ENCODE measurements at regions not wholly inside any gene's neighbourhood (a gene's known extent, or its start where the extent isn't known, plus 50 kb on each side); places are given as distances from the start of the nearest gene placed in this dataset.
"Not testable (repeated sequence)": the region's sequence is repeated elsewhere in the genome, so short reads cannot be mapped to it uniquely, and the experiment has no call there.

DNA sequence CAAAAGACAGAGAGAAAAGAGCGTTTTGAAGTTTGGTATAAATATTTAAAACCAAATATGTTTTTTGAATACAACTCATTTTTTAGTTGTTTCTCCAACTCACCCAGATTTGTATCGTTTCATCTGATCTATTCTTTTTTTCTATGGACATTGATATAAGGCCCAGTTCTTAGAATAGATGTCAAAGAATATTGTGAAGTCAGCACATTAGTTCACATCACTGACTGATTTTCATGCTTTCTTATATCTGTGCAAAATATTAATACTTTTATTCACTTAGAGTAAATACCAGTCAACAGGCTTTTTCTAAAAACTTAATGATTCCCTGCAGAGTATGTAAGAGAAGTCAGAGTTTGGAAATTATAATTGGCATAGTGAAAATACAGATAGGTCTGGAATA is 254.4 kb upstream of the PTPRD start:
- intact Hi-C loops (cut with DNase I; ENCODE audit: low total_unique reads): no loop called here

DNA sequence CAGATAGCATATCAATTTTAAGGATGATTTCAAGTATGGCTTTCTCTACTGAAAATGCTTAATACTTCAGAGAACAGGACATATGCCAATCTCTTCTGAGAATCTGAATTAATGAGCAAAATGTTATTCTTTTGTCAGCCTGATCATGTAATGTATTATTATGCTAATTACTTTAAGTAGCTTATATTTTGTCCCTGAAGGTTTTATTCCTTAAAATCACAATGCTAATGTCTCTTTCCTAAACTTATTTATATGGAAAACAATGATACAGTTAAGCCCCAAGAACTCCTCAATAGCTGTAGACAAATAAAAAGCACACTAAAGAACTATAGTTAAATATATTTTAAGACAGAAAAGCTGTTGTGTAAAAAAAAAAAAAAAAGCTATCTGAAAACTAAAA is 256.9 kb upstream of the PTPRD start:
- no peak for DNase-seq
- Histone ChIP-seq H3K4me1 (no peaks in the 10 kb centered on the region), H3K4me3 (no peak overlapping the region), H3K9me3 (no peaks in the 10 kb centered on the region), H3K36me3 (no peaks in the 10 kb centered on the region), H3K27me3 (no peaks in the 10 kb centered on the region), H3K27ac (no peak overlapping the region)
- intact Hi-C loops (cut with DNase I; ENCODE audit: low total_unique reads): no loop called here
- TF ChIP-seq, protein P1, sequence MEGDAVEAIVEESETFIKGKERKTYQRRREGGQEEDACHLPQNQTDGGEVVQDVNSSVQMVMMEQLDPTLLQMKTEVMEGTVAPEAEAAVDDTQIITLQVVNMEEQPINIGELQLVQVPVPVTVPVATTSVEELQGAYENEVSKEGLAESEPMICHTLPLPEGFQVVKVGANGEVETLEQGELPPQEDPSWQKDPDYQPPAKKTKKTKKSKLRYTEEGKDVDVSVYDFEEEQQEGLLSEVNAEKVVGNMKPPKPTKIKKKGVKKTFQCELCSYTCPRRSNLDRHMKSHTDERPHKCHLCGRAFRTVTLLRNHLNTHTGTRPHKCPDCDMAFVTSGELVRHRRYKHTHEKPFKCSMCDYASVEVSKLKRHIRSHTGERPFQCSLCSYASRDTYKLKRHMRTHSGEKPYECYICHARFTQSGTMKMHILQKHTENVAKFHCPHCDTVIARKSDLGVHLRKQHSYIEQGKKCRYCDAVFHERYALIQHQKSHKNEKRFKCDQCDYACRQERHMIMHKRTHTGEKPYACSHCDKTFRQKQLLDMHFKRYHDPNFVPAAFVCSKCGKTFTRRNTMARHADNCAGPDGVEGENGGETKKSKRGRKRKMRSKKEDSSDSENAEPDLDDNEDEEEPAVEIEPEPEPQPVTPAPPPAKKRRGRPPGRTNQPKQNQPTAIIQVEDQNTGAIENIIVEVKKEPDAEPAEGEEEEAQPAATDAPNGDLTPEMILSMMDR (IDR thresholded peaks at IDR 0.05): no peak

More for the DNA sequence above, 254.4 kb upstream of the PTPRD start:
- H3K27me3 ChIP-seq: no peaks in the 10 kb centered on the region
- no peaks in the 10 kb centered on the region for H3K36me3 ChIP-seq
- TF ChIP-seq, protein P1 (IDR thresholded peaks at IDR 0.05): no peak
- no peaks in the 10 kb centered on the region for H3K9me3 ChIP-seq
- DNase-seq: no peak
- H3K4me3 ChIP-seq: no peak overlapping the region
- H3K27ac ChIP-seq: no peak overlapping the region
- H3K4me1 ChIP-seq: no peaks in the 10 kb centered on the region

GRCh38 chr9:10873999-10874398 is 261.2 kb upstream of the PTPRD start:
- DNase-seq: no peak
- H3K36me3 ChIP-seq: no peaks in the 10 kb centered on the region
- TF ChIP-seq, protein P1 (IDR thresholded peaks at IDR 0.05): no peak
- no peaks in the 10 kb centered on the region for H3K9me3 ChIP-seq
- no peak overlapping the region for H3K27ac ChIP-seq
- intact Hi-C loops (cut with DNase I; ENCODE audit: low total_unique reads): no loop called here
- H3K4me1 ChIP-seq: no peaks in the 10 kb centered on the region
- H3K4me3 ChIP-seq: no peak overlapping the region
- no peaks in the 10 kb centered on the region for H3K27me3 ChIP-seq

DNA sequence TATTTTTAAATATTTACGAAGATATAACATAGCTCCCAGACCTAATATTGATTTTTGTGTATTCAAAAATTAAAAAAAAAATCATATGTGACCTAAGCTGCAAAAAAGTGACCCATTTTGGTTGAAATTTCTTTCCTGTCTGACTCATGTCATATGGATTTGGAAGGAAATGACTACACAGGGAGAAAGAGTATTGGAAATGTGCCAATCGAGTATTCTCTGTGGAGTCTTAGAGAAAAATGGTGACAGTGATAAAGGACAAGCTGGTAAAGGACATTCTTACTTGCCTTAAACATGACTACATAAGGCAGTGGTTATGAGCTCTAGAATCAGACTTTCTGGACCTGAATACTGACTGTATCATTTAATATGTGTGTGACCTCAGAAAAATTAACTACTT is 262.9 kb upstream of the PTPRD start:
- Histone ChIP-seq H3K4me3 (no peak overlapping the region), H3K4me1 (no peaks in the 10 kb centered on the region), H3K9me3 (no peaks in the 10 kb centered on the region), H3K27ac (no peak overlapping the region), H3K36me3 (no peaks in the 10 kb centered on the region), H3K27me3 (no peaks in the 10 kb centered on the region)
- no peak for DNase-seq
- TF ChIP-seq, protein P1 (IDR thresholded peaks at IDR 0.05): no peak
- intact Hi-C loops (cut with DNase I; ENCODE audit: low total_unique reads): no loop called here

DNA sequence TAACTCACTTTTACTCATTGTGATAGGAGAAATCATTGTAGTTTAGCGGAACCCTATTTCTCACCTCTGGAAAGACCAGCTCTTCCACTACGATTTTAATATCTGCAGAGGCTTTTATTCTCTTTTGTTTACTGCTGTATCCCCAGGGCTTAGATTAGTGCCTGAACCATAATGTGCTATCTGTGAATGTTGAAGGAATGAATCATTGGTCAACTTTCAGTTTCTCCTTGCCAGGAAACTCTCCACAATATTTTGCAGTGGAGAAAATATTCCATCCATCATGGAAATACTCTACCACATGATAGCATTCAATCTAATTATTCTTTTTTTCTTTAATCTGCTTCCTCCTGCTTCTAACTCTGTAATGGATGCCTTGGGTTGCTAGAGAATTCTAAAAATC is 263.5 kb upstream of the PTPRD start:
- intact Hi-C loops (cut with DNase I; ENCODE audit: low total_unique reads): no loop called here
- no peak overlapping the region for H3K4me3 ChIP-seq
- H3K27me3 ChIP-seq: no peaks in the 10 kb centered on the region
- H3K4me1 ChIP-seq: no peaks in the 10 kb centered on the region
- no peak for DNase-seq
- TF ChIP-seq, protein P1 (IDR thresholded peaks at IDR 0.05): no peak
- no peaks in the 10 kb centered on the region for H3K9me3 ChIP-seq
- H3K36me3 ChIP-seq: no peaks in the 10 kb centered on the region
- no peak overlapping the region for H3K27ac ChIP-seq

DNA sequence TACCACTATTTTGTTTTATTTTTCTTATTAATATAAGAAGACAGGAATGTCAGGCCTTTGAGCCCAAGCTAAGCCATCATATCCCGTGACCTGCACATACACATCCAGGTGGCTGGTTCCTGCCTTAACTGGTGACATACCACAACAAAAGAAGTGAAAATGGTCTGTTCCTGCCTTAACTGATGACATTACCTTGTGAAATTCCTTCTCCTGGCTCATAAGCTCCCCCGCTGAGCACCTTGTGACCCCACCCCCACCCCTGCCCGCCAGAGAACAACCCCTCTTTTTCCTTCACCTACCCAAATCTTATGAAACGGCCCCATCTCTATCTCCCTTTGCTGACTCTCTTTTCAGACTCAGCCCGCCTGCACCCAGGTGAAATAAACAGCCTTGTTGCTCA is 277.5 kb upstream of the PTPRD start:
- intact Hi-C loops (cut with DNase I; ENCODE audit: low total_unique reads); H3K27ac ChIP-seq; DNase-seq; H3K9me3 ChIP-seq; H3K4me3 ChIP-seq; H3K27me3 ChIP-seq; H3K36me3 ChIP-seq; H3K4me1 ChIP-seq: not testable (repeated sequence)

Data from tibial artery (tissue), 4 donors.